HepG2 (cell line): ENCODE measurements at regions not wholly inside any gene's neighbourhood (a gene's known extent, or its start where the extent isn't known, plus 50 kb on each side); places are given as distances from the start of the nearest gene placed in this dataset.

Source experiments
- ATAC-seq: fragments of 200-7000 bp; cut with Tn5 transposase; 3 replicates; pipeline ENCODE4 v1.9.1; 2020; ENCODE audit warnings: mild to moderate bottlenecking, moderate library complexity
- BruUV-seq: library from RNA; stranded (reverse); fragments of 400-500 nt; replicated peaks from 2 replicates; lab custom pipeline; 2021; lab: Mats Ljungman, UMichigan
- CTCF ChIA-PET: fragments of 300-600 bp; formaldehyde crosslinking; extraction: SDS; loops from one replicate; lab custom pipeline; 2021; ENCODE audit warnings: low total read pairs, inconsistent platforms, low intra/inter-chr PET ratio; lab: Yijun Ruan, JAX
- POLR2A ChIA-PET: fragments of 350-600 bp; sonication (Branson Sonifier 250); formaldehyde crosslinking; loops from one replicate; lab custom pipeline; 2020; ENCODE audit warnings: antibody characterized with exemption, inconsistent platforms; lab: Yijun Ruan, JAX
- DNase-seq: peaks from one replicate; pipeline ENCODE4 v3.0.0-alpha.2; 2015; ENCODE audit warnings: low spot score
- FAIRE-seq: peaks from 3 replicates; lab custom pipeline; 2011; peaks lifted over from hg19 to GRCh38; lab: Jason Lieb, UNC
- H2AFZ ChIP-seq: one replicate; pipeline ENCODE4 v1.6.1; 2011; ENCODE audit warnings: low read length, inconsistent platforms
- H3K27ac ChIP-seq: fragments of 300-600 bp; 3 replicates; pipeline ENCODE4 v1.8.0; 2011; ENCODE audit warnings: mixed run types, mild to moderate bottlenecking, mixed read lengths, low read length, inconsistent platforms; ENCODE audit not compliant: insufficient read depth; ENCODE audit errors: extremely low read length
- H3K27me3 ChIP-seq, 2 experiments: fragments of 200-600 bp in 1 of 2; 2 replicates in 1 of 2; 3 replicates in 1 of 2; pipeline versions ENCODE4 v1.6.0 to v1.8.0; 2011; ENCODE audit warnings: low read length in 2 of 2, mild to moderate bottlenecking in 2 of 2, moderate library complexity in 2 of 2, inconsistent platforms in 1 of 2; ENCODE audit not compliant: insufficient read depth in 2 of 2, control insufficient read depth in 1 of 2
- H3K36me3 ChIP-seq, 2 experiments: fragments of 200-600 bp in 1 of 2; replicated peaks in 1 of 2; 2 replicates in 1 of 2; 3 replicates in 1 of 2; pipeline versions ENCODE4 v1.5.1 to v1.8.0; 2011; ENCODE audit warnings: low read length in 2 of 2, inconsistent platforms in 1 of 2; ENCODE audit not compliant: insufficient read depth in 2 of 2, control insufficient read depth in 1 of 2
- H3K4me1 ChIP-seq: 2 replicates; pipeline ENCODE4 v1.5.1; 2012; ENCODE audit warnings: low read length, inconsistent platforms; ENCODE audit not compliant: insufficient read depth
- H3K4me2 ChIP-seq: 2 replicates; pipeline ENCODE4 v1.6.0; 2011; ENCODE audit warnings: low read depth, low read length, inconsistent platforms
- H3K4me3 ChIP-seq, 3 experiments: fragments of 200-600 bp in 1 of 3; sonication (generic), shearing (Covaris generic) in 1 of 3; replicated peaks in 1 of 3; 2 replicates each; pipeline ENCODE4 v1.5.1; 2011 to 2016; ENCODE audit warnings: low read length in 3 of 3, inconsistent platforms in 2 of 3, low read depth in 2 of 3, mild to moderate bottlenecking in 2 of 3, control low read depth in 1 of 3, mixed read lengths in 1 of 3; ENCODE audit not compliant: insufficient read depth in 1 of 3
- H3K79me2 ChIP-seq: one replicate; pipeline ENCODE4 v1.6.1; 2011; ENCODE audit warnings: low read length, inconsistent platforms; ENCODE audit not compliant: insufficient read depth
- H3K9ac ChIP-seq: 2 replicates; pipeline ENCODE4 v1.6.0; 2011; ENCODE audit warnings: mild to moderate bottlenecking, low read depth, low read length, inconsistent platforms; ENCODE audit not compliant: insufficient read depth
- H3K9me3 ChIP-seq: 2 replicates; pipeline ENCODE4 v1.5.1; 2012; ENCODE audit warnings: mild to moderate bottlenecking, low read length
- H4K20me1 ChIP-seq: 2 replicates; pipeline ENCODE4 v1.6.0; 2011; ENCODE audit warnings: inconsistent platforms, mild to moderate bottlenecking, low read length, moderate library complexity; ENCODE audit not compliant: insufficient read depth
- ATM ChIP-seq: fragments of 450-650 bp; IDR thresholded peaks from 2 replicates; pipeline ENCODE4 v1.7.1; 2017; ENCODE audit warnings: mild to moderate bottlenecking, borderline replicate concordance
- NBN ChIP-seq: fragments of 450-650 bp; conservative IDR thresholded peaks from 2 replicates; pipeline ENCODE4 v1.6.1; 2017
- NFKB2 ChIP-seq: sonication (generic); formaldehyde crosslinking; IDR thresholded peaks from 2 replicates; pipeline ENCODE4 v1.4.0; 2020; ENCODE audit warnings: missing genetic modification reagents, borderline replicate concordance
- NFKBIZ ChIP-seq: IDR thresholded peaks from 2 replicates; pipeline ENCODE4 v1.6.1; 2018; ENCODE audit warnings: missing genetic modification reagents, missing compliant biosample characterization
- PPARG ChIP-seq: conservative IDR thresholded peaks from 2 replicates; pipeline ENCODE4 v1.6.1; 2016; ENCODE audit warnings: missing biosample characterization, missing genetic modification reagents
- SP1 ChIP-seq, 2 experiments: fragments of 450-650 bp in 1 of 2; sonication (generic) in 1 of 2; formaldehyde crosslinking in 1 of 2; IDR thresholded peaks; 2 replicates each; pipeline versions ENCODE4 v1.4.0 to v1.6.1; 2016 to 2020; ENCODE audit warnings: missing genetic modification reagents in 1 of 2
- SRF ChIP-seq: IDR thresholded peaks from 2 replicates; pipeline ENCODE4 v1.6.1; 2011; ENCODE audit warnings: mild to moderate bottlenecking, low read depth, low read length, moderate library complexity
- STAT5B ChIP-seq: sonication (generic); formaldehyde crosslinking; IDR thresholded peaks from 2 replicates; pipeline ENCODE4 v1.4.0; 2020; ENCODE audit warnings: missing genetic modification reagents
- ZNF234 ChIP-seq: sonication (generic); formaldehyde crosslinking; conservative IDR thresholded peaks from 2 replicates; pipeline ENCODE4 v1.5.1; 2020; ENCODE audit warnings: mild to moderate bottlenecking, missing genetic modification reagents
- ZNF570 ChIP-seq: sonication (generic); formaldehyde crosslinking; IDR thresholded peaks from 2 replicates; pipeline ENCODE4 v1.4.0; 2020; ENCODE audit warnings: mild to moderate bottlenecking, missing genetic modification reagents, borderline replicate concordance
- ZNF703 ChIP-seq: sonication (generic); formaldehyde crosslinking; IDR thresholded peaks from 2 replicates; pipeline ENCODE4 v1.5.1; 2020; ENCODE audit warnings: missing genetic modification reagents, mild to moderate bottlenecking, moderate library complexity, borderline replicate concordance
- ZNF841 ChIP-seq: sonication (generic); formaldehyde crosslinking; IDR thresholded peaks from 2 replicates; pipeline ENCODE4 v1.8.1; 2023; ENCODE audit warnings: missing genetic modification reagents, borderline replicate concordance
- WGBS: methylation state at CpG from one replicate; pipeline ENCODE4 v1.1.6; 2017; ENCODE audit warnings: low lambda C conversion rate; 5-methylcytosine and 5-hydroxymethylcytosine counted together
- in situ Hi-C: cut with HindIII; loops from 2 replicates; pipeline ENCODE4 v1.10.0; 2017; ENCODE audit warnings: low pct_unique_long_range_greater_than_20kb; ENCODE audit not compliant: extremely low pct_ligation_motif_present
- intact Hi-C: fragments of 100-400 bp; cut with micrococcal nuclease; formaldehyde crosslinking; loops from one replicate; pipeline ENCODE4 v1.10.0; 2022; ENCODE audit not compliant: unreplicated experiment
- TF ChIP-seq, protein P1 (sequence below): sonication (generic); formaldehyde crosslinking; IDR thresholded peaks from 2 replicates; pipeline ENCODE4 v1.4.0; 2020; ENCODE audit warnings: mild to moderate bottlenecking, missing genetic modification reagents
- TF ChIP-seq, protein P2 (sequence below): sonication (generic); formaldehyde crosslinking; IDR thresholded peaks from 2 replicates; pipeline ENCODE4 v1.5.0; 2020; ENCODE audit warnings: missing genetic modification reagents, mild to moderate bottlenecking, borderline replicate concordance
- TF ChIP-seq, protein P3 (sequence below): sonication (generic); formaldehyde crosslinking; IDR thresholded peaks from 2 replicates; pipeline ENCODE4 v1.5.1; 2020; ENCODE audit warnings: mild to moderate bottlenecking, moderate library complexity, missing genetic modification reagents
- TF ChIP-seq, protein P4 (sequence below): fragments of 450-650 bp; IDR thresholded peaks from 2 replicates; pipeline ENCODE4 v1.6.1; 2017; ENCODE audit warnings: mild to moderate bottlenecking

DNA sequence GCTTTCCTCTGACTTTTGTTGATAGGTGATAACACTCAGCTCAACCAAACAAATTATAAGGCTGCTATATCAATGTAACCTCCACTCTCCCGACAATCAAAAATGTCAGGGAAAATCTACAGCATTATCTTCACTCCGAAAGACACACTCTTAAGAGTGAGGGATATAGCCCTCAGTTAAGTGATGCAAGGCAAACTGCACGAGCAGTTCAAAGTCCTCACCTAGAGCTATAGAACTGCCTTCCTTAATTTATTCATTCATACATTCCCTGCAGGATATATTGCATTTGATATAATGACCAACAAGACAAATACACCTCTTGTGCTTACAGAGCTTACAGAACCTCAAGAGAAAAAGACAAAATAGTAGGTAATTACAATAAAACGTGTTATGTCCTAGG, 378.1 kb downstream of the ELAVL2 start:
- DNase-seq: no peak
- Histone ChIP-seq H3K27me3 (no peaks in the 10 kb centered on the region), H3K4me2 (no peak overlapping the region), H2AFZ (no peak overlapping the region), H4K20me1 (no peaks in the 10 kb centered on the region), H3K4me1 (no peaks in the 10 kb centered on the region), H3K79me2 (no peaks in the 10 kb centered on the region), H3K9me3 (no peaks in the 10 kb centered on the region; the same call in 1 of the 2 replicates), H3K4me3 (no peak overlapping the region), H3K27ac (no peak overlapping the region), H3K9ac (no peak overlapping the region), H3K36me3 (no peaks in the 10 kb centered on the region)
- no peak for ATAC-seq
- TF ChIP-seq, protein P1, sequence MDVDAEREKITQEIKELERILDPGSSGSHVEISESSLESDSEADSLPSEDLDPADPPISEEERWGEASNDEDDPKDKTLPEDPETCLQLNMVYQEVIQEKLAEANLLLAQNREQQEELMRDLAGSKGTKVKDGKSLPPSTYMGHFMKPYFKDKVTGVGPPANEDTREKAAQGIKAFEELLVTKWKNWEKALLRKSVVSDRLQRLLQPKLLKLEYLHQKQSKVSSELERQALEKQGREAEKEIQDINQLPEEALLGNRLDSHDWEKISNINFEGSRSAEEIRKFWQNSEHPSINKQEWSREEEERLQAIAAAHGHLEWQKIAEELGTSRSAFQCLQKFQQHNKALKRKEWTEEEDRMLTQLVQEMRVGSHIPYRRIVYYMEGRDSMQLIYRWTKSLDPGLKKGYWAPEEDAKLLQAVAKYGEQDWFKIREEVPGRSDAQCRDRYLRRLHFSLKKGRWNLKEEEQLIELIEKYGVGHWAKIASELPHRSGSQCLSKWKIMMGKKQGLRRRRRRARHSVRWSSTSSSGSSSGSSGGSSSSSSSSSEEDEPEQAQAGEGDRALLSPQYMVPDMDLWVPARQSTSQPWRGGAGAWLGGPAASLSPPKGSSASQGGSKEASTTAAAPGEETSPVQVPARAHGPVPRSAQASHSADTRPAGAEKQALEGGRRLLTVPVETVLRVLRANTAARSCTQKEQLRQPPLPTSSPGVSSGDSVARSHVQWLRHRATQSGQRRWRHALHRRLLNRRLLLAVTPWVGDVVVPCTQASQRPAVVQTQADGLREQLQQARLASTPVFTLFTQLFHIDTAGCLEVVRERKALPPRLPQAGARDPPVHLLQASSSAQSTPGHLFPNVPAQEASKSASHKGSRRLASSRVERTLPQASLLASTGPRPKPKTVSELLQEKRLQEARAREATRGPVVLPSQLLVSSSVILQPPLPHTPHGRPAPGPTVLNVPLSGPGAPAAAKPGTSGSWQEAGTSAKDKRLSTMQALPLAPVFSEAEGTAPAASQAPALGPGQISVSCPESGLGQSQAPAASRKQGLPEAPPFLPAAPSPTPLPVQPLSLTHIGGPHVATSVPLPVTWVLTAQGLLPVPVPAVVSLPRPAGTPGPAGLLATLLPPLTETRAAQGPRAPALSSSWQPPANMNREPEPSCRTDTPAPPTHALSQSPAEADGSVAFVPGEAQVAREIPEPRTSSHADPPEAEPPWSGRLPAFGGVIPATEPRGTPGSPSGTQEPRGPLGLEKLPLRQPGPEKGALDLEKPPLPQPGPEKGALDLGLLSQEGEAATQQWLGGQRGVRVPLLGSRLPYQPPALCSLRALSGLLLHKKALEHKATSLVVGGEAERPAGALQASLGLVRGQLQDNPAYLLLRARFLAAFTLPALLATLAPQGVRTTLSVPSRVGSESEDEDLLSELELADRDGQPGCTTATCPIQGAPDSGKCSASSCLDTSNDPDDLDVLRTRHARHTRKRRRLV (CRISPR knock-in tag): no peak
- TF ChIP-seq NBN: no peak
- TF ChIP-seq ATM: no peak
- TF ChIP-seq STAT5B (CRISPR knock-in tag): no peak
- TF ChIP-seq, protein P2, sequence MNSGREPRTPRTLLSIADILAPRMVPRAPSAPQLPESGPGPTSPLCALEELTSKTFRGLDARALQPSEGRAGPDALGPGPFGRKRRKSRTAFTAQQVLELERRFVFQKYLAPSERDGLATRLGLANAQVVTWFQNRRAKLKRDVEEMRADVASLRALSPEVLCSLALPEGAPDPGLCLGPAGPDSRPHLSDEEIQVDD (CRISPR knock-in tag): no peak
- TF ChIP-seq, protein P3, sequence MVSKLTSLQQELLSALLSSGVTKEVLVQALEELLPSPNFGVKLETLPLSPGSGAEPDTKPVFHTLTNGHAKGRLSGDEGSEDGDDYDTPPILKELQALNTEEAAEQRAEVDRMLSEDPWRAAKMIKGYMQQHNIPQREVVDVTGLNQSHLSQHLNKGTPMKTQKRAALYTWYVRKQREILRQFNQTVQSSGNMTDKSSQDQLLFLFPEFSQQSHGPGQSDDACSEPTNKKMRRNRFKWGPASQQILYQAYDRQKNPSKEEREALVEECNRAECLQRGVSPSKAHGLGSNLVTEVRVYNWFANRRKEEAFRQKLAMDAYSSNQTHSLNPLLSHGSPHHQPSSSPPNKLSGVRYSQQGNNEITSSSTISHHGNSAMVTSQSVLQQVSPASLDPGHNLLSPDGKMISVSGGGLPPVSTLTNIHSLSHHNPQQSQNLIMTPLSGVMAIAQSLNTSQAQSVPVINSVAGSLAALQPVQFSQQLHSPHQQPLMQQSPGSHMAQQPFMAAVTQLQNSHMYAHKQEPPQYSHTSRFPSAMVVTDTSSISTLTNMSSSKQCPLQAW (CRISPR knock-in tag): no peak
- TF ChIP-seq NFKB2 (CRISPR knock-in tag): no peak
- no peak for TF ChIP-seq ZNF570
- no peak for TF ChIP-seq NFKBIZ
- TF ChIP-seq ZNF841 (CRISPR knock-in tag): no peak
- no peak for TF ChIP-seq SRF
- TF ChIP-seq, protein P4, sequence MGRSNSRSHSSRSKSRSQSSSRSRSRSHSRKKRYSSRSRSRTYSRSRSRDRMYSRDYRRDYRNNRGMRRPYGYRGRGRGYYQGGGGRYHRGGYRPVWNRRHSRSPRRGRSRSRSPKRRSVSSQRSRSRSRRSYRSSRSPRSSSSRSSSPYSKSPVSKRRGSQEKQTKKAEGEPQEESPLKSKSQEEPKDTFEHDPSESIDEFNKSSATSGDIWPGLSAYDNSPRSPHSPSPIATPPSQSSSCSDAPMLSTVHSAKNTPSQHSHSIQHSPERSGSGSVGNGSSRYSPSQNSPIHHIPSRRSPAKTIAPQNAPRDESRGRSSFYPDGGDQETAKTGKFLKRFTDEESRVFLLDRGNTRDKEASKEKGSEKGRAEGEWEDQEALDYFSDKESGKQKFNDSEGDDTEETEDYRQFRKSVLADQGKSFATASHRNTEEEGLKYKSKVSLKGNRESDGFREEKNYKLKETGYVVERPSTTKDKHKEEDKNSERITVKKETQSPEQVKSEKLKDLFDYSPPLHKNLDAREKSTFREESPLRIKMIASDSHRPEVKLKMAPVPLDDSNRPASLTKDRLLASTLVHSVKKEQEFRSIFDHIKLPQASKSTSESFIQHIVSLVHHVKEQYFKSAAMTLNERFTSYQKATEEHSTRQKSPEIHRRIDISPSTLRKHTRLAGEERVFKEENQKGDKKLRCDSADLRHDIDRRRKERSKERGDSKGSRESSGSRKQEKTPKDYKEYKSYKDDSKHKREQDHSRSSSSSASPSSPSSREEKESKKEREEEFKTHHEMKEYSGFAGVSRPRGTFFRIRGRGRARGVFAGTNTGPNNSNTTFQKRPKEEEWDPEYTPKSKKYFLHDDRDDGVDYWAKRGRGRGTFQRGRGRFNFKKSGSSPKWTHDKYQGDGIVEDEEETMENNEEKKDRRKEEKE: no peak
- TF ChIP-seq SP1 (IDR thresholded peaks at IDR 0.05): no peak
- TF ChIP-seq SP1 (CRISPR knock-in tag; IDR thresholded peaks at IDR 0.05): no peak
- no peak for TF ChIP-seq PPARG (CRISPR knock-in tag)
- no peak for TF ChIP-seq ZNF703
- TF ChIP-seq ZNF234 (CRISPR knock-in tag): no peak
- intact Hi-C loops: no loop called here
- ChIA-PET CTCF (no interaction called here), POLR2A (no interaction called here)
- no TSS peak for BruUV-seq
- in situ Hi-C loops: no loop called here
- FAIRE-seq: no peak
- 8% methylated on average over 4 of the region's 4 CpGs for WGBS
